Colonic mucosa (tissue), 4 donors: ENCODE measurements at regions not wholly inside any gene's neighbourhood (a gene's known extent, or its start where the extent isn't known, plus 50 kb on each side); places are given as distances from the start of the nearest gene placed in this dataset.
"Not testable (repeated sequence)": the region's sequence is repeated elsewhere in the genome, so short reads cannot be mapped to it uniquely, and the experiment has no call there.

Experiments used
- DNase-seq: peaks from one replicate; pipeline ENCODE4 v3.0.0-alpha.2; 2020
- H3K27ac ChIP-seq: fragments of 200-600 bp; one replicate; pipeline ENCODE4 v1.8.0; 2021
- H3K27me3 ChIP-seq: fragments of 200-600 bp; one replicate; pipeline ENCODE4 v1.8.0; 2021
- H3K36me3 ChIP-seq: fragments of 200-600 bp; one replicate; pipeline ENCODE4 v1.8.0; 2021
- H3K4me1 ChIP-seq: fragments of 200-600 bp; one replicate; pipeline ENCODE4 v1.8.0; 2021; ENCODE audit warnings: mild to moderate bottlenecking
- H3K4me3 ChIP-seq: fragments of 200-600 bp; one replicate; pipeline ENCODE4 v1.8.0; 2021
- H3K9ac ChIP-seq, 2 donors: one replicate each; pipeline ENCODE4 v1.7.0; 2013; ENCODE audit warnings: control low read depth in 2 of 2, low read depth in 2 of 2, low read length in 2 of 2
- H3K9me3 ChIP-seq: fragments of 200-600 bp; one replicate; pipeline ENCODE4 v1.8.0; 2021
- CTCF ChIP-seq: fragments of 200-600 bp; IDR thresholded peaks from one replicate; pipeline ENCODE4 v1.8.0; 2022; ENCODE audit warnings: antibody characterized with exemption, mild to moderate bottlenecking
- intact Hi-C: fragments of 100-400 bp; cut with DNase I; formaldehyde crosslinking; loops from one replicate; pipeline ENCODE4 v1.14.1; 2022
- donor health status: healthy.
- donor health status: DM: no; HTN: no; CAD: no.
- donor health status: DM: no; HTN: no; CAD: no.

GRCh38 chr2:53033411-53033810 is 734.2 kb upstream of the CHAC2 start:
- Histone ChIP-seq H3K36me3 (no peaks in the 10 kb centered on the region), H3K27me3 (no peaks in the 10 kb centered on the region), H3K9ac (no peak overlapping the region), H3K9me3 (no peaks in the 10 kb centered on the region), H3K4me3 (no peak overlapping the region), H3K27ac (no peak overlapping the region), H3K4me1 (no peaks in the 10 kb centered on the region)
- DNase-seq: no peak
- intact Hi-C loops: no loop called here
- no peak for TF ChIP-seq CTCF

GRCh38 chr2:53028746-53029423 is 738.7 kb upstream of the CHAC2 start:
- intact Hi-C loops: no loop called here
- Histone ChIP-seq H3K9me3 (no peaks in the 10 kb centered on the region), H3K36me3 (no peaks in the 10 kb centered on the region), H3K27ac (no peak overlapping the region), H3K4me1 (no peaks in the 10 kb centered on the region), H3K27me3 (no peaks in the 10 kb centered on the region), H3K9ac (no peak overlapping the region), H3K4me3 (no peak overlapping the region)
- no peak for TF ChIP-seq CTCF
- DNase-seq: no peak

- H3K9me3 ChIP-seq: no peaks in the 10 kb centered on the region
- no peaks in the 10 kb centered on the region for H3K36me3 ChIP-seq
- H3K4me3 ChIP-seq: no peak overlapping the region
- DNase-seq: no peak
- H3K4me1 ChIP-seq: no peaks in the 10 kb centered on the region
- no peak overlapping the region for H3K9ac ChIP-seq
- intact Hi-C loops: no loop called here
- no peak for TF ChIP-seq CTCF
- no peaks in the 10 kb centered on the region for H3K27me3 ChIP-seq
- no peak overlapping the region for H3K27ac ChIP-seq
Measured at GRCh38 chr2:53028225-53028624, 739.4 kb upstream of the CHAC2 start.

GRCh38 chr2:53022248-53022647 is 745.4 kb upstream of the CHAC2 start:
- H3K4me1 ChIP-seq, intact Hi-C loops, H3K4me3 ChIP-seq, H3K27ac ChIP-seq, DNase-seq, H3K9ac ChIP-seq, H3K27me3 ChIP-seq, H3K9me3 ChIP-seq, H3K36me3 ChIP-seq: not testable (repeated sequence)

GRCh38 chr2:53021828-53022227 is 745.8 kb upstream of the CHAC2 start:
- no peak overlapping the region for H3K4me3 ChIP-seq
- H3K9ac ChIP-seq: no peak overlapping the region
- no peaks in the 10 kb centered on the region for H3K36me3 ChIP-seq
- intact Hi-C loops: no loop called here
- H3K4me1 ChIP-seq: no peaks in the 10 kb centered on the region
- no peaks in the 10 kb centered on the region for H3K9me3 ChIP-seq
- TF ChIP-seq CTCF: no peak
- no peak for DNase-seq
- no peaks in the 10 kb centered on the region for H3K27me3 ChIP-seq
- H3K27ac ChIP-seq: no peak overlapping the region

GRCh38 chr2:53021292-53021691 is 746.3 kb upstream of the CHAC2 start:
- intact Hi-C loops: no loop called here
- H3K27ac ChIP-seq: no peak overlapping the region
- no peaks in the 10 kb centered on the region for H3K27me3 ChIP-seq
- H3K4me3 ChIP-seq: no peak overlapping the region
- no peaks in the 10 kb centered on the region for H3K36me3 ChIP-seq
- TF ChIP-seq CTCF: no peak
- no peak overlapping the region for H3K9ac ChIP-seq
- H3K4me1 ChIP-seq: no peaks in the 10 kb centered on the region
- no peak for DNase-seq
- H3K9me3 ChIP-seq: no peaks in the 10 kb centered on the region
